Osteoblast (primary cell): ENCODE measurements at regions not wholly inside any gene's neighbourhood (a gene's known extent, or its start where the extent isn't known, plus 50 kb on each side); places are given as distances from the start of the nearest gene placed in this dataset.

ENCODE experiments used
- DNase-seq: peaks from one replicate; pipeline ENCODE4 v3.0.0; 2011; ENCODE audit warnings: low spot score, mixed read lengths; ENCODE audit not compliant: insufficient read length; ENCODE audit errors: missing footprints
- H2AFZ ChIP-seq: 2 replicates; pipeline ENCODE4 v1.6.0; 2011; ENCODE audit warnings: mild to moderate bottlenecking, low read length
- H3K27ac ChIP-seq: 2 replicates; pipeline ENCODE4 v1.5.1; 2011; ENCODE audit warnings: mild to moderate bottlenecking, low read depth, low read length, moderate library complexity
- H3K27me3 ChIP-seq: 2 replicates; pipeline ENCODE4 v1.6.0; 2012; ENCODE audit warnings: mild to moderate bottlenecking, control low read depth, inconsistent platforms, low read length, moderate library complexity; ENCODE audit not compliant: insufficient read depth
- H3K36me3 ChIP-seq: 2 replicates; pipeline ENCODE4 v1.5.1; 2011; ENCODE audit warnings: mild to moderate bottlenecking, low read length, control low read depth, moderate library complexity; ENCODE audit not compliant: insufficient read depth
- H3K4me1 ChIP-seq: 2 replicates; pipeline ENCODE4 v1.5.1; 2011; ENCODE audit warnings: mild to moderate bottlenecking, low read length, control low read depth, moderate library complexity; ENCODE audit not compliant: insufficient read depth
- H3K4me2 ChIP-seq: 2 replicates; pipeline ENCODE4 v1.6.0; 2011; ENCODE audit warnings: mild to moderate bottlenecking, low read length; ENCODE audit not compliant: insufficient read depth
- H3K4me3 ChIP-seq: fragments of 200-600 bp; sonication (generic); 3 replicates; pipeline ENCODE4 v1.5.1; 2012; ENCODE audit warnings: mild to moderate bottlenecking, low read length, inconsistent platforms; ENCODE audit not compliant: insufficient read depth
- H3K79me2 ChIP-seq: 2 replicates; pipeline ENCODE4 v1.6.0; 2012; ENCODE audit warnings: mild to moderate bottlenecking, low read length, control low read depth, inconsistent platforms; ENCODE audit not compliant: insufficient read depth
- H3K9me3 ChIP-seq: 2 replicates; pipeline ENCODE4 v1.5.1; 2011; ENCODE audit warnings: low read depth, low read length, control low read depth
- H4K20me1 ChIP-seq: 2 replicates; pipeline ENCODE4 v1.6.0; 2012; ENCODE audit warnings: mild to moderate bottlenecking, low read length, control low read depth; ENCODE audit not compliant: insufficient read depth
- TF ChIP-seq, protein P1 (sequence below): IDR thresholded peaks from 2 replicates; pipeline ENCODE4 v1.5.1; 2011; ENCODE audit warnings: mild to moderate bottlenecking, low read depth, low read length, moderate library complexity; ENCODE audit errors: extremely low read depth

DNA sequence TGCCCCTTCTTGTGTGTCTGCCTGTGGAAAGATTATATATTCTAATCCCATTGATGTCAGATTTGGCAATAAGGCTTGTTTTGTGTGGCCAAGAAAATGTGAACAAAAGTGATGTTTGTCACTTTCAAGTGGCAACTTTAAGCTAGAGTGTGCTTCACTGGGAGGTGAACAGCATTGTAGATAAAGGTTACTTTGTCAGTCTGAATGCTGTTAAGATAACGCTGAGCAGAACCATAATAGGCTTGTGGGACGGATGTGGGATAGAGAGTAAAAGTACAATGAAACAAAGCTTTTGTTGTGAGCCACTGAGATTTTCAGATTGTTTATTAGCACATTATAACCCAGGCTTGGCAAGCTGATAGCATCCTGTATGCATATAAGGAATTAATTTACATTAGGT lies 303.8 kb upstream of the MAN1A1 start:
- Histone ChIP-seq H3K9me3 (no peaks in the 10 kb centered on the region), H3K4me1 (no peaks in the 10 kb centered on the region), H4K20me1 (no peaks in the 10 kb centered on the region), H3K27ac (no peak overlapping the region), H3K4me3 (no peak overlapping the region), H3K27me3 (no peaks in the 10 kb centered on the region), H3K79me2 (no peaks in the 10 kb centered on the region), H3K36me3 (no peaks in the 10 kb centered on the region), H2AFZ (no peak overlapping the region), H3K4me2 (no peak overlapping the region)
- no peak for DNase-seq
- TF ChIP-seq, protein P1, sequence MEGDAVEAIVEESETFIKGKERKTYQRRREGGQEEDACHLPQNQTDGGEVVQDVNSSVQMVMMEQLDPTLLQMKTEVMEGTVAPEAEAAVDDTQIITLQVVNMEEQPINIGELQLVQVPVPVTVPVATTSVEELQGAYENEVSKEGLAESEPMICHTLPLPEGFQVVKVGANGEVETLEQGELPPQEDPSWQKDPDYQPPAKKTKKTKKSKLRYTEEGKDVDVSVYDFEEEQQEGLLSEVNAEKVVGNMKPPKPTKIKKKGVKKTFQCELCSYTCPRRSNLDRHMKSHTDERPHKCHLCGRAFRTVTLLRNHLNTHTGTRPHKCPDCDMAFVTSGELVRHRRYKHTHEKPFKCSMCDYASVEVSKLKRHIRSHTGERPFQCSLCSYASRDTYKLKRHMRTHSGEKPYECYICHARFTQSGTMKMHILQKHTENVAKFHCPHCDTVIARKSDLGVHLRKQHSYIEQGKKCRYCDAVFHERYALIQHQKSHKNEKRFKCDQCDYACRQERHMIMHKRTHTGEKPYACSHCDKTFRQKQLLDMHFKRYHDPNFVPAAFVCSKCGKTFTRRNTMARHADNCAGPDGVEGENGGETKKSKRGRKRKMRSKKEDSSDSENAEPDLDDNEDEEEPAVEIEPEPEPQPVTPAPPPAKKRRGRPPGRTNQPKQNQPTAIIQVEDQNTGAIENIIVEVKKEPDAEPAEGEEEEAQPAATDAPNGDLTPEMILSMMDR = no peak

DNA sequence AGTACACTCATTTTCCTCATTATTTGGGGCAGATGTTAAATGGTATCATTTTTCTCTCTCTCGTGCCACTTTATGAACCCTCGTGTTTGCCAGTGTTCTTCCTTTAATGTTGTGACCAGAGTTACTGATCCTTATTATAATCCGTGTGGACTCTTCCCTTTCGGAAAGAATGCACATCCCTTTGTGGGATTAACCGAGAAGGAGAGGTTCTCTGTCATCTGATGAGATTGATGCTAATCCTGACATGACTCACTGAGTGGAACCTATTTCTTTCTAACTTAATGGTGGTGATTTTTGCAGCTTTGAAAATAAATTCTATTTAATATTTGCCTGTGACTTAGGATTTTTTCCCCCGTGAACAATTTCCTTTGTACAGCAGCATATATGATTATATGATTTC lies 300.0 kb upstream of the MAN1A1 start:
- Histone ChIP-seq H3K4me1 (peaks cover 6% of the 10 kb centered on the region), H3K27me3 (no peaks in the 10 kb centered on the region), H2AFZ (no peak overlapping the region)

DNA sequence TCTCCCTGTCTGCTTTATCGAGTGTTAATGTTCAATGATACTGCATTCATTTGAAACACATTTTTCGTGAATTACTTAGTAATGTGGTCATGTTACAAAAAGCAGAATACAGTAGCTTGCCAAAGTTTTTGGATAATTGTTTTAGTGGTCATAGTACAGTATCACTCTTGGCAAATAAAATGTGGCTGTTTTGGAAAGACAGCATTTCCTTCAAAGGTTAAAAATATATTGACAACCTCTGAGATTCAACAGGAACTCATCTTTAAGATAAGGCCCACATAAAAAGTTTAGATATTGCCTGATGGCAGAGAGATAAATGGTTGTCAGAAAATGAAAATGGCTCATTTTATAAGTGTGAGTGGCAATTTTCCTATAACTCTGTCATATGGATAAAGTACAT lies 297.7 kb upstream of the MAN1A1 start:
- TF ChIP-seq, protein P1 = no peak
- H3K36me3 ChIP-seq = no peaks in the 10 kb centered on the region
- DNase-seq = no peak
- H3K4me2 ChIP-seq = peak overlapping the region; percentile 31
- peaks cover 6% of the 10 kb centered on the region for H3K4me1 ChIP-seq
- no peaks in the 10 kb centered on the region for H4K20me1 ChIP-seq
- no peak overlapping the region for H3K4me3 ChIP-seq
- H3K9me3 ChIP-seq = no peaks in the 10 kb centered on the region
- H3K79me2 ChIP-seq = no peaks in the 10 kb centered on the region
- no peaks in the 10 kb centered on the region for H3K27me3 ChIP-seq
- H3K27ac ChIP-seq = no peak overlapping the region
- H2AFZ ChIP-seq = no peak overlapping the region

More for the DNA sequence above, 300.0 kb upstream of the MAN1A1 start:
- Histone ChIP-seq H3K79me2 (no peaks in the 10 kb centered on the region), H3K9me3 (no peaks in the 10 kb centered on the region), H3K4me3 (no peak overlapping the region), H3K36me3 (no peaks in the 10 kb centered on the region), H3K4me2 (no peak overlapping the region), H4K20me1 (no peaks in the 10 kb centered on the region), H3K27ac (no peak overlapping the region)
- DNase-seq = no peak
- TF ChIP-seq, protein P1 = no peak

DNA sequence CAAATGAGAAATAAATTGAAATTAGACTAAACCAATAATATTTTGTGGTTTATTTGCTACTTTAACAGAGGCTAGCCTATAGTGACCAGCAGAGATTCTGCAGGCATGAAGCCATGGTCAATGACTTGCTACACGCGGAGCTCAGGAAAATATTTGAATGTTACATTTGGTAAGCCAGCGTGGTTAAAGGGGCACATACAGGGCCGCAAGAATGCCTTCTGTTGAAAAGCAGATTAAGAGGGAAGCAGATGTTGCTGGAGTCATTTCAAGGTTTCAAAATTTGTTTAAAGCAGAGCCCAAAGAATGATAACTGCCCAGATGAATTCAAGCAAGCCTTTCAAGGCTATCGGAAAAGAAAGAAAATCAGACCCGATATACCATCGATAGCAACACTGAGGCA lies 294.3 kb upstream of the MAN1A1 start:
- peaks cover 6% of the 10 kb centered on the region for H3K4me1 ChIP-seq
- H3K36me3 ChIP-seq = no peaks in the 10 kb centered on the region
- DNase-seq = no peak
- H3K4me2 ChIP-seq = no peak overlapping the region
- no peaks in the 10 kb centered on the region for H3K27me3 ChIP-seq
- no peak overlapping the region for H3K4me3 ChIP-seq
- H4K20me1 ChIP-seq = no peaks in the 10 kb centered on the region
- TF ChIP-seq, protein P1 = no peak
- H3K9me3 ChIP-seq = no peaks in the 10 kb centered on the region
- H3K27ac ChIP-seq = no peak overlapping the region
- no peaks in the 10 kb centered on the region for H3K79me2 ChIP-seq
- H2AFZ ChIP-seq = no peak overlapping the region
